DMS79 (cell line): ENCODE measurements at regions not wholly inside any gene's neighbourhood (a gene's known extent, or its start where the extent isn't known, plus 50 kb on each side); places are given as distances from the start of the nearest gene placed in this dataset.

Experiments
- DNase-seq: peaks from one replicate; lab custom pipeline; 2025; lab: John Stamatoyannopoulos, UW

- no peak for DNase-seq
Measured at GRCh38 chr21:35933466-35933865, 126.9 kb downstream of the SETD4 start.

- DNase-seq, result peak; percentile 37
Measured at GRCh38 chr21:35932232-35932911, 128.0 kb downstream of the SETD4 start.

- no peak for DNase-seq
Measured at GRCh38 chr21:35929901-35930300, 130.4 kb downstream of the SETD4 start.

GRCh38 chr21:35927262-35927661, 133.1 kb downstream of the SETD4 start:
- DNase-seq, result no peak

GRCh38 chr21:35926003-35926740, 134.2 kb downstream of the SETD4 start:
- no peak for DNase-seq

GRCh38 chr21:35925497-35925896, 134.8 kb downstream of the SETD4 start:
- DNase-seq, result peak; percentile 32

- DNase-seq, result no peak
Measured at GRCh38 chr21:35924714-35925301, 135.5 kb downstream of the SETD4 start.

GRCh38 chr21:35923971-35924370, 136.4 kb downstream of the SETD4 start:
- no peak for DNase-seq

- no peak for DNase-seq
Measured at GRCh38 chr21:35922618-35923017, 137.7 kb downstream of the SETD4 start.

GRCh38 chr21:35921471-35921870, 138.9 kb downstream of the SETD4 start:
- DNase-seq, result no peak

GRCh38 chr21:35920436-35920835, 139.9 kb downstream of the SETD4 start:
- DNase-seq, result no peak

- DNase-seq, result no peak
Measured at GRCh38 chr21:35915030-35915429, 145.3 kb downstream of the SETD4 start.

- DNase-seq, result peak; percentile 90
Measured at GRCh38 chr21:35911412-35912191, 148.7 kb downstream of the SETD4 start.

- no peak for DNase-seq
Measured at GRCh38 chr21:35909456-35910223, 150.7 kb downstream of the SETD4 start.

- no peak for DNase-seq
Measured at GRCh38 chr21:35908311-35909078, 151.8 kb downstream of the SETD4 start.

GRCh38 chr21:35906586-35906985, 153.7 kb downstream of the SETD4 start:
- no peak for DNase-seq

- DNase-seq, result no peak
Measured at GRCh38 chr21:35905963-35906345, 154.4 kb downstream of the SETD4 start.

- DNase-seq, result no peak
Measured at GRCh38 chr21:35905096-35905962, 155.0 kb downstream of the SETD4 start.

- peak; percentile 51 for DNase-seq
Measured at GRCh38 chr21:35900539-35900938, 159.8 kb downstream of the SETD4 start.

GRCh38 chr21:35896060-35896459, 164.3 kb downstream of the SETD4 start:
- DNase-seq, result no peak
